OCI-LY1 (cell line): ENCODE measurements at regions not wholly inside any gene's neighbourhood (a gene's known extent, or its start where the extent isn't known, plus 50 kb on each side); places are given as distances from the start of the nearest gene placed in this dataset.

Experiments
- H2AFZ ChIP-seq: fragments of 200-600 bp; sonication (generic), shearing (Covaris generic); 2 replicates; pipeline ENCODE4 v1.6.0; 2014; ENCODE audit warnings: antibody characterized with exemption, mild to moderate bottlenecking, low read length
- H3F3A ChIP-seq: fragments of 200-600 bp; sonication (generic), shearing (Covaris generic); 2 replicates; pipeline ENCODE4 v1.6.0; 2014; ENCODE audit warnings: mild to moderate bottlenecking, antibody characterized with exemption, low read length, moderate library complexity; ENCODE audit not compliant: insufficient read depth
- H3K27ac ChIP-seq: fragments of 200-600 bp; sonication (generic); 2 replicates; pipeline ENCODE4 v1.5.1; 2014; ENCODE audit warnings: low read length, mixed run types, mild to moderate bottlenecking, low read depth; ENCODE audit not compliant: poor library complexity, severe bottlenecking
- H3K27me3 ChIP-seq: fragments of 200-600 bp; sonication (generic); 2 replicates; pipeline ENCODE4 v1.6.0; 2014; ENCODE audit warnings: antibody characterized with exemption, mild to moderate bottlenecking, low read length, moderate library complexity; ENCODE audit not compliant: insufficient read depth
- H3K36me3 ChIP-seq: fragments of 200-600 bp; sonication (generic); 2 replicates; pipeline ENCODE4 v1.6.1; 2014; ENCODE audit warnings: mild to moderate bottlenecking, antibody characterized with exemption, low read length, moderate library complexity, mixed read lengths; ENCODE audit not compliant: insufficient read depth
- H3K4me1 ChIP-seq: fragments of 200-600 bp; sonication (generic); 2 replicates; pipeline ENCODE4 v1.5.1; 2014; ENCODE audit warnings: mild to moderate bottlenecking, low read length, moderate library complexity; ENCODE audit not compliant: insufficient read depth, severe bottlenecking
- H3K4me2 ChIP-seq: fragments of 200-600 bp; sonication (generic), shearing (Covaris generic); 2 replicates; pipeline ENCODE4 v1.6.1; 2014; ENCODE audit warnings: low read length
- H3K4me3 ChIP-seq: fragments of 200-600 bp; sonication (generic); 2 replicates; pipeline ENCODE4 v1.5.1; 2014; ENCODE audit warnings: low read length, low read depth, mild to moderate bottlenecking, mixed read lengths; ENCODE audit not compliant: poor library complexity, severe bottlenecking
- H3K79me2 ChIP-seq: fragments of 200-600 bp; shearing (Covaris generic); 2 replicates; pipeline ENCODE4 v1.6.1; 2016; ENCODE audit warnings: mixed run types, low read length, mixed read lengths; ENCODE audit not compliant: insufficient read depth
- H3K9ac ChIP-seq: fragments of 200-600 bp; sonication (generic), shearing (Covaris generic); 2 replicates; pipeline ENCODE4 v1.6.1; 2014; ENCODE audit warnings: mild to moderate bottlenecking, low read length, mixed read lengths
- H3K9me2 ChIP-seq: fragments of 200-600 bp; sonication (generic), shearing (Covaris generic); 2 replicates; pipeline ENCODE4 v1.6.1; 2014; ENCODE audit warnings: low read depth, mild to moderate bottlenecking, low read length, mixed read lengths
- H3K9me3 ChIP-seq: fragments of 200-600 bp; shearing (Covaris generic); 2 replicates; pipeline ENCODE4 v1.6.1; 2014; ENCODE audit warnings: low read length, mixed read lengths
- H4K20me1 ChIP-seq: fragments of 200-600 bp; sonication (generic), shearing (Covaris generic); 2 replicates; pipeline ENCODE4 v1.6.0; 2016; ENCODE audit warnings: mild to moderate bottlenecking, low read length; ENCODE audit not compliant: insufficient read depth
- CTCF ChIP-seq: fragments of 200-600 bp; sonication (generic), shearing (Covaris generic); IDR thresholded peaks from 2 replicates; pipeline ENCODE4 v1.5.1; 2017; ENCODE audit warnings: mild to moderate bottlenecking, antibody characterized with exemption, low read length, moderate library complexity, mixed read lengths
- EZH2 ChIP-seq: fragments of 200-600 bp; sonication (generic), shearing (Covaris generic); IDR thresholded peaks from 2 replicates; pipeline ENCODE4 v1.8.0; 2017; ENCODE audit warnings: borderline replicate concordance, mixed run types, mild to moderate bottlenecking, antibody characterized with exemption, low read length, moderate library complexity, mixed read lengths

- H3K4me3 ChIP-seq = no peak overlapping the region
- no peaks in the 10 kb centered on the region for H3K79me2 ChIP-seq
- no peaks in the 10 kb centered on the region for H3K36me3 ChIP-seq
- TF ChIP-seq CTCF = no peak
- TF ChIP-seq EZH2 = no peak
- H3K9ac ChIP-seq = no peak overlapping the region
- no peaks in the 10 kb centered on the region for H3F3A ChIP-seq
- no peaks in the 10 kb centered on the region for H3K27me3 ChIP-seq
- no peaks in the 10 kb centered on the region for H4K20me1 ChIP-seq
- H3K27ac ChIP-seq = no peak overlapping the region
- H2AFZ ChIP-seq = no peak overlapping the region
- H3K9me2 ChIP-seq = no peaks in the 10 kb centered on the region
- no peaks in the 10 kb centered on the region for H3K9me3 ChIP-seq
- no peak overlapping the region for H3K4me2 ChIP-seq
- H3K4me1 ChIP-seq = no peaks in the 10 kb centered on the region
These were observed 93.9 kb downstream of the YIPF5 start for GRCh38 chr5:144076521-144077083.

- no peak overlapping the region for H3K4me2 ChIP-seq
- no peak for TF ChIP-seq EZH2
- no peak for TF ChIP-seq CTCF
- H3K9ac ChIP-seq = no peak overlapping the region
- H3F3A ChIP-seq = no peaks in the 10 kb centered on the region
- no peaks in the 10 kb centered on the region for H3K36me3 ChIP-seq
- H3K4me3 ChIP-seq = no peak overlapping the region
- no peaks in the 10 kb centered on the region for H3K27me3 ChIP-seq
- no peaks in the 10 kb centered on the region for H3K9me3 ChIP-seq
- no peaks in the 10 kb centered on the region for H3K4me1 ChIP-seq
- H3K27ac ChIP-seq = no peak overlapping the region
- H2AFZ ChIP-seq = no peak overlapping the region
- H4K20me1 ChIP-seq = no peaks in the 10 kb centered on the region
- H3K79me2 ChIP-seq = no peaks in the 10 kb centered on the region
- no peaks in the 10 kb centered on the region for H3K9me2 ChIP-seq
These were observed 87.3 kb downstream of the YIPF5 start for GRCh38 chr5:144083185-144083584.

- H2AFZ ChIP-seq = no peak overlapping the region
- H3K36me3 ChIP-seq = no peaks in the 10 kb centered on the region
- no peak overlapping the region for H3K4me2 ChIP-seq
- no peaks in the 10 kb centered on the region for H3K27me3 ChIP-seq
- no peak overlapping the region for H3K27ac ChIP-seq
- H3K9me3 ChIP-seq = no peaks in the 10 kb centered on the region
- H3K79me2 ChIP-seq = no peaks in the 10 kb centered on the region
- no peak for TF ChIP-seq CTCF
- no peak for TF ChIP-seq EZH2
- H3K9me2 ChIP-seq = no peaks in the 10 kb centered on the region
- H3K4me3 ChIP-seq = no peak overlapping the region
- no peaks in the 10 kb centered on the region for H3K4me1 ChIP-seq
- no peak overlapping the region for H3K9ac ChIP-seq
- H3F3A ChIP-seq = no peaks in the 10 kb centered on the region
- H4K20me1 ChIP-seq = no peaks in the 10 kb centered on the region
These were observed 85.5 kb downstream of the YIPF5 start for GRCh38 chr5:144084971-144085370.
